ENCODE measurements at regions not wholly inside any gene's neighbourhood (a gene's known extent, or its start where the extent isn't known, plus 50 kb on each side); places are given as distances from the start of the nearest gene placed in this dataset.

GRCh38 chr14:45610318-45610717, 357.3 kb upstream of the MIS18BP1 start:
- dilution Hi-C loops (cut with MboI; ENCODE audit: extremely low pct_ligation_motif_present, low sequenced_read_pairs) (no loop called here), intact Hi-C loops (cut with micrococcal nuclease) (no loop called here)
- Histone ChIP-seq H3K27ac (ENCODE audit: insufficient read depth, low read depth, low read length) (no peak overlapping the region), H3K9me1 (replicated peaks; ENCODE audit: control insufficient read depth, extremely low read depth, insufficient read depth, low read length) (no peaks in the 10 kb centered on the region), H3K27me3 (ENCODE audit: control insufficient read depth in 2 of 2, insufficient read depth in 2 of 2, low read length in 2 of 2) (no peaks in the 10 kb centered on the region), H3K4me3 (replicated peaks in 1 of 3; ENCODE audit: insufficient read depth in 1 of 3, low read depth in 1 of 3, low read length in 3 of 3) (no peak overlapping the region), H3K4me2 (ENCODE audit: insufficient read depth, low read length) (no peak overlapping the region), H2AFZ (ENCODE audit: low read depth, low read length) (no peak overlapping the region), H3K4me1 (ENCODE audit: control insufficient read depth, extremely low read depth, insufficient read depth, low read length) (no peaks in the 10 kb centered on the region), H3K9ac (replicated peaks; ENCODE audit: extremely low read depth, insufficient read depth, low read length) (no peak overlapping the region), H3K9me3 (replicated peaks; ENCODE audit: control insufficient read depth, insufficient read depth, low read length) (no peaks in the 10 kb centered on the region), H3K36me3 (ENCODE audit: control insufficient read depth in 2 of 2, extremely low read depth in 1 of 2, insufficient read depth in 2 of 2, low read length in 2 of 2) (no peaks in the 10 kb centered on the region), H3K79me2 (ENCODE audit: control insufficient read depth, insufficient read depth, low read length) (no peaks in the 10 kb centered on the region), H4K20me1 (replicated peaks; ENCODE audit: control insufficient read depth, extremely low read depth, insufficient read depth, low read length) (no peaks in the 10 kb centered on the region)
- POLR2A ChIA-PET, result no interaction called here
- TF ChIP-seq, protein P1, sequence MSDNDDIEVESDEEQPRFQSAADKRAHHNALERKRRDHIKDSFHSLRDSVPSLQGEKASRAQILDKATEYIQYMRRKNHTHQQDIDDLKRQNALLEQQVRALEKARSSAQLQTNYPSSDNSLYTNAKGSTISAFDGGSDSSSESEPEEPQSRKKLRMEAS (IDR thresholded peaks at IDR 0.05; ENCODE audit: insufficient read depth, insufficient read length), result no peak
- no peak for TF ChIP-seq POLR2A (IDR thresholded peaks at IDR 0.05; ENCODE audit: low read depth, low read length)
- TF ChIP-seq EZH2 (IDR thresholded peaks at IDR 0.05; ENCODE audit: borderline replicate concordance, low read depth, low read length, severe bottlenecking), result no peak
- TF ChIP-seq POLR2AphosphoS5 (IDR thresholded peaks at IDR 0.05; ENCODE audit: insufficient read depth, low read depth, low read length), result no peak
- no peak for TF ChIP-seq GATA2 (IDR thresholded peaks at IDR 0.05; ENCODE audit: insufficient read depth, insufficient read length, low read depth, low read length)
- TF ChIP-seq CTCF (IDR thresholded peaks at IDR 0.05; ENCODE audit: extremely low read depth in 1 of 2, insufficient read depth in 1 of 2, low read depth in 1 of 2, low read length in 2 of 2), result no peak
- no peak for TF ChIP-seq FOS (IDR thresholded peaks at IDR 0.05; ENCODE audit: borderline replicate concordance, insufficient read depth, low read length)
- no peak for TF ChIP-seq MYC (IDR thresholded peaks at IDR 0.05; ENCODE audit: low read depth, low read length)
- TF ChIP-seq JUN (IDR thresholded peaks at IDR 0.05; ENCODE audit: borderline replicate concordance, insufficient read depth, insufficient read length, low read depth), result no peak
- CTCF ChIA-PET, result no interaction called here
- FAIRE-seq (no peak), DNase-seq (ENCODE audit: low read depth, low spot score) (peak; percentile 4)
- no TSS peak for BruUV-seq (replicated peaks)

Data from endothelial cell of umbilical vein (primary cell).